Karpas-422 (cell line): ENCODE measurements at regions not wholly inside any gene's neighbourhood (a gene's known extent, or its start where the extent isn't known, plus 50 kb on each side); places are given as distances from the start of the nearest gene placed in this dataset.
"Not testable (repeated sequence)": the region's sequence is repeated elsewhere in the genome, so short reads cannot be mapped to it uniquely, and the experiment has no call there.

Experiments used
- DNase-seq: peaks from one replicate; pipeline ENCODE4 v3.0.0-alpha.2; 2015
- H2AFZ ChIP-seq: fragments of 200-600 bp; sonication (generic); 2 replicates; pipeline ENCODE4 v1.6.1; 2014; ENCODE audit warnings: antibody characterized with exemption, low read length, mixed read lengths
- H3K27ac ChIP-seq: fragments of 200-600 bp; sonication (generic); 2 replicates; pipeline ENCODE4 v1.5.1; 2014; ENCODE audit warnings: mild to moderate bottlenecking, low read length, moderate library complexity
- H3K27me3 ChIP-seq: fragments of 200-600 bp; sonication (generic); 2 replicates; pipeline ENCODE4 v1.6.1; 2014; ENCODE audit warnings: low read length, mixed read lengths
- H3K36me3 ChIP-seq: fragments of 200-600 bp; sonication (generic); 2 replicates; pipeline ENCODE4 v1.6.1; 2014; ENCODE audit warnings: low read length, mixed read lengths; ENCODE audit not compliant: insufficient read depth
- H3K4me1 ChIP-seq: fragments of 200-600 bp; sonication (generic); 2 replicates; pipeline ENCODE4 v1.6.1; 2014; ENCODE audit warnings: mild to moderate bottlenecking, low read length, mixed read lengths
- H3K4me2 ChIP-seq: fragments of 200-600 bp; sonication (generic); 2 replicates; pipeline ENCODE4 v1.6.1; 2014; ENCODE audit warnings: low read length, low read depth, mild to moderate bottlenecking; ENCODE audit not compliant: poor library complexity, severe bottlenecking
- H3K4me3 ChIP-seq: fragments of 200-600 bp; sonication (generic); 2 replicates; pipeline ENCODE4 v1.5.1; 2014; ENCODE audit warnings: mild to moderate bottlenecking, antibody characterized with exemption, low read length, mixed read lengths
- H3K79me2 ChIP-seq: fragments of 200-600 bp; sonication (generic); 2 replicates; pipeline ENCODE4 v1.6.1; 2014; ENCODE audit warnings: mild to moderate bottlenecking, low read length, mixed read lengths
- H3K9ac ChIP-seq: fragments of 200-600 bp; sonication (generic); 2 replicates; pipeline ENCODE4 v1.6.0; 2014; ENCODE audit warnings: low read length
- H3K9me2 ChIP-seq: fragments of 200-600 bp; sonication (generic), shearing (Covaris generic); replicated peaks from 2 replicates; pipeline ENCODE4 v1.6.0; 2014; ENCODE audit warnings: mild to moderate bottlenecking, low read length, moderate library complexity; ENCODE audit not compliant: insufficient read depth
- H3K9me3 ChIP-seq: fragments of 300-700, 200-600 bp; sonication (generic); 2 replicates; pipeline ENCODE4 v1.6.1; 2014; ENCODE audit warnings: low read length, mixed read lengths
- H4K20me1 ChIP-seq: fragments of 200-600 bp; sonication (generic); 2 replicates; pipeline ENCODE4 v1.6.1; 2014; ENCODE audit warnings: mild to moderate bottlenecking, antibody characterized with exemption, low read length, low read depth; ENCODE audit not compliant: insufficient read depth

DNA sequence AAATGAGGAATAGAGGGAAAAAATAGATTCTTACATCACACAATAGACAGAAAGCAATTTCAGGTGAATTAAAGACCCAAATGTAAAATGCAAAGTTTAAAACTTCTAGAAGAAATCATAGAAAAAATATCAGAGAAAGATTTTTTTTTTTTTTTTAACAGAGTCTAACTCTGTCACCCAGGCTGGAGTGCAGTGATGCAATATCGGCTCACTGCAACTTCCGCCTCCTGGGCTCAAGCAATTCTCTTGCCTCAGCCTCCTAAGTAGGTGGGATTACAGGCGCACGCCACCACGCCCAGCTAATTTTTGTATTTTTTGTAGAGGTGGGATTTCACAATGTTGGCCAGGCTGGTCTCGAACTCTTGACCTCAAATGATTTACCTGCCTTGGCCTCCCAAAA, 141.8 kb downstream of the COPRS start:
- H3K4me3 ChIP-seq, H3K4me2 ChIP-seq, H3K9ac ChIP-seq, H3K4me1 ChIP-seq, DNase-seq, H3K27ac ChIP-seq, H3K9me3 ChIP-seq, H2AFZ ChIP-seq, H3K9me2 ChIP-seq, H3K27me3 ChIP-seq, H4K20me1 ChIP-seq, H3K36me3 ChIP-seq, H3K79me2 ChIP-seq: not testable (repeated sequence)

DNA sequence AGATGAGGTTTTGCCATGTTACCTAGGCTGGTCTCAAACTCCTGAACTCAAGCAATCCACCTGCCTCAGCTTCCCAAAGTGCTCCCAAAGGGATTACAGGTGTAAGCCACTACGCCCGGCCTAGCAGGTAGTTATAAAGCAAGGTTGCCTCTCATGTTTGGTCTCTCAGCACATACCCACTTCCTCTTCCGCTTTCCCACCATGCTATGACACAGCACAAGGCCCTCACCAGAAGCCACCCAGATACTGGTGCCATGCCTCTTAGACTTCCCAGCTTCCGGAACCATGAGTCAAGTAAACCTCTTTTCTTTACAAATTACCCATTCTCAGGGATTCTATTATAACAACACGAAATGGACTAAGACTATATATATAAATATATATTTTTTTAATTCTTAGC, 143.6 kb downstream of the COPRS start:
- Histone ChIP-seq H4K20me1 (no peaks in the 10 kb centered on the region), H3K79me2 (no peaks in the 10 kb centered on the region), H3K9me3 (no peaks in the 10 kb centered on the region), H3K36me3 (no peaks in the 10 kb centered on the region), H3K4me2 (no peak overlapping the region), H2AFZ (peak overlapping the region; percentile 76), H3K9ac (no peak overlapping the region), H3K9me2 (0 out of 2 replicates have a peak, but pooled peaks cover 4% of the 10 kb centered on the region), H3K27ac (no peak overlapping the region), H3K27me3 (no peaks in the 10 kb centered on the region), H3K4me3 (no peak overlapping the region), H3K4me1 (no peaks in the 10 kb centered on the region)
- DNase-seq = peak; percentile 48

DNA sequence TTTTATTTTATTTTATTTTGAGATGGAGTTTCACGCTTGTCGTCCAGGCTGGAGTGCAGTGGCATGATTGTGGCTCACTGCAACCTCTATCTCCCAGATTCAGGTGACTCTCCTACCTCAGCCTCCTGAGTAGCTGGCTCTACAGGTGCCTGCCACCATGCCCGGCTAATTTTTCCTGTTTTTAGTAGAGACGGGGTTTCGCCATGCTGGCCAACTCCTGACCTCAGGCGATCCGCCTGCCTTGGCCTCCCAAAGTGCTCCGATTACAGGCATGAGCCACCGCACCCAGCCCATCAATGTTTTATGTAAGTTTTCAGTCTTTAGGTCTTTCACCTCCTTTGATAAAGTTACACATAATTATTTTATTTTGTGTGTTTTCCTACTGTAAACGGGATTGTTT, 154.6 kb downstream of the COPRS start:
- H3K4me3 ChIP-seq = no peak overlapping the region
- H3K4me1 ChIP-seq = no peaks in the 10 kb centered on the region
- no peak for DNase-seq
- H3K9me3 ChIP-seq = no peaks in the 10 kb centered on the region
- no peaks in the 10 kb centered on the region for H4K20me1 ChIP-seq
- no peak overlapping the region for H3K27ac ChIP-seq
- no peaks in the 10 kb centered on the region for H3K79me2 ChIP-seq
- no peaks in the 10 kb centered on the region for H3K27me3 ChIP-seq
- H3K4me2 ChIP-seq = no peak overlapping the region
- no peaks in the 10 kb centered on the region for H3K9me2 ChIP-seq
- no peak overlapping the region for H2AFZ ChIP-seq
- no peak overlapping the region for H3K9ac ChIP-seq
- H3K36me3 ChIP-seq = no peaks in the 10 kb centered on the region

DNA sequence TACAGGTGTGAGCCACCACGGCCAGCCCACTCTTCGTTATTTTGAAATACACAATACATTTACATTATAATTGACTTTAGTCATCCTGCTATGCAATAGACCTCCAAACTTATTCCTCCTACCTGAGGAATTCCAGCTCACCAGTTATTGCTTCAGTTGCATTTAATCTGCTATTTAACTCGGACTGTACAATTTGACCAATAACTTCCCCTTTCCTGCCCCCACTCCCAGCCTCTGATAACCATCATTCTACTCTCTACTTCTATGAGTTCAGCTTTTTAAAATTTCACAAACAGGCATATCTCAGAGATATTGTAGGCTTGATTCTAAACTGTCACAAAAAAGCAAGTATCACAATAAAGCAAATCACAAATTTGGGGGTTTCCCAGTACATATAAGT, 157.0 kb downstream of the COPRS start:
- Histone ChIP-seq H3K27me3 (no peaks in the 10 kb centered on the region), H3K9me2 (no peaks in the 10 kb centered on the region), H3K9me3 (no peaks in the 10 kb centered on the region), H3K27ac (no peak overlapping the region), H3K4me3 (no peak overlapping the region), H3K9ac (no peak overlapping the region), H3K4me1 (no peaks in the 10 kb centered on the region), H2AFZ (no peak overlapping the region), H3K79me2 (no peaks in the 10 kb centered on the region), H4K20me1 (no peaks in the 10 kb centered on the region), H3K4me2 (no peak overlapping the region), H3K36me3 (no peaks in the 10 kb centered on the region)
- no peak for DNase-seq

DNA sequence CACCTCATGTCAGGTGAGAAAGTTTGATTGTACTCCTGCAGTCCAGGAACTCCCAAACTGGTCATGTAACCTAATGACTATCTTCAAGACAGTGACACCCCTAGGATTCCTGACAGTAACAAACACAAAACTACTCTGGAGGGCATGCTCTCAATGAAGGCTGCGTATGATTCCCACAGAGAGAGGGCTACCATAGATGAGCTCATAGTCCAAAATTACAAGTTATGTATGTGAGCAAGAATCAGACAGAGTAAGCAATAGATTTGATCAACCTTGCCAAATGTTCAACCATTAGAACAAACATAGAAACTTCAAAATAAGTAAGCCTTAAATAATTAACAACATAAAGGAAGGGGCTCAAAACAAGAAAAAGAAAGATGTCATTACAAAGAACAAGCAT, 158.1 kb downstream of the COPRS start:
- Histone ChIP-seq H3K4me2 (no peak overlapping the region), H3K9ac (no peak overlapping the region), H3K79me2 (no peaks in the 10 kb centered on the region), H2AFZ (no peak overlapping the region), H3K9me2 (no peaks in the 10 kb centered on the region), H3K27me3 (no peaks in the 10 kb centered on the region), H3K4me1 (no peaks in the 10 kb centered on the region), H3K36me3 (no peaks in the 10 kb centered on the region), H3K27ac (no peak overlapping the region), H4K20me1 (no peaks in the 10 kb centered on the region), H3K4me3 (no peak overlapping the region), H3K9me3 (no peaks in the 10 kb centered on the region)
- no peak for DNase-seq

DNA sequence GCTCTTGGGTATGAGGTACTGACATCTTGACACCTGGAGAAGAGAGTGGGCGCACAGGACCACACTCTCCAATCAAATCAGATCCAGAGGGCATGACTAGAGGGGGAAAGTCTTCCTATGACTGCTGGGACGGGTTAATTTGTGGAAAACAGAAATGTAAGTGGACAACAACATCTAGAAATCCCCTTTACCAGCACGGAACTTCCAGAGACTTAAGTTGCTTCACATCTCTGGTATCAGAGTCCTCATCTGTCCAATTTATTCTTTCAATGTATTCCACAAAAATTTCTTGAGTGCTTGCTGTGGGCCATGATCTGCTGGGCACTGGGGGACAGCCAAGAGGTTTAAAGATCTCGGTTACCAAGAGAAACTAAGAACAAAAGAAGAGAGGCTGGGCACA, 159.2 kb downstream of the COPRS start:
- no peak overlapping the region for H3K27ac ChIP-seq

DNA sequence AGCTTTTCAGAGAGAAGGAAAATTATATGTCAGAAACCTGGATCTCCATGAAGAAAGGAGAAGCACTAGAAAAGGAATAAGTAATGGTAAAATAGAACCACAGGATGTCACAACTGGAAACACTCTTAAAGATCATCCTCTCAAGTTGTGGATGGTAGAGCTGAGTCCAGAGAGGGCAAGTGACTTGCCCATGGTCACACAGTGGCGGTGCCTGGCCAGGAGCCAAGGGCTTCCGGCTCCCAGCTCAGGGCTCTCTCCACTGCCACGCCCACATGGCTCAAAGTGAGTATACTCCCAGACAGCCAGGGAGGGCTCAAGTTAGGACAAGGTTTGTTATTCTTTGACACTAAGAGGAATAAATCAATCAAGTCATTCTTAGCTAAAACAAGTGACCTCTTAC, 159.8 kb downstream of the COPRS start:
- H3K4me1 ChIP-seq = no peaks in the 10 kb centered on the region
- H3K27ac ChIP-seq = no peak overlapping the region
- no peaks in the 10 kb centered on the region for H4K20me1 ChIP-seq

More for the DNA sequence above, 159.2 kb downstream of the COPRS start:
- no peak overlapping the region for H3K4me2 ChIP-seq
- H3K4me3 ChIP-seq = no peak overlapping the region
- H4K20me1 ChIP-seq = no peaks in the 10 kb centered on the region
- no peaks in the 10 kb centered on the region for H3K79me2 ChIP-seq
- no peaks in the 10 kb centered on the region for H3K4me1 ChIP-seq
- H3K36me3 ChIP-seq = no peaks in the 10 kb centered on the region
- no peaks in the 10 kb centered on the region for H3K27me3 ChIP-seq
- H2AFZ ChIP-seq = no peak overlapping the region
- no peak overlapping the region for H3K9ac ChIP-seq
- DNase-seq = no peak
- H3K9me3 ChIP-seq = no peaks in the 10 kb centered on the region
- no peaks in the 10 kb centered on the region for H3K9me2 ChIP-seq

DNA sequence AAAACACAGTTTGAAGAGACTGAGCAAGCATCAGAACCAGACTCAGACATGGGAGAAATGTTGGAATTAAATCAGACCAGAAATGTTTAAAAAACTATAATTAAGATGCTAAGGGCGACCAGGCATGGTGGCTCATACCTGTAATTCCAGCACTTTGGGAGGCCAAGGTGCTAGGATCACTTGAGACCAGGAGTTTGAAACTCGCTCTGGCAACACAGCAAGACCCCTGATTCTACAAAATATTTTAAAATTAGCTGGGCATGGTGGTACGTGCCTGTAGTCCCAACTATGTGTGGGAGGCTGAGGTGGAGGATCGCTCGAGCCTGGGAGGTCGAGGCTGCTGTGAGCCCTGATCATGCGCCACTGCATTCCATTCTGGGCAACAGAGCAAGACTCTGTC, 160.3 kb downstream of the COPRS start:
- no peaks in the 10 kb centered on the region for H3K4me1 ChIP-seq
- no peaks in the 10 kb centered on the region for H3K36me3 ChIP-seq
- H3K4me3 ChIP-seq = no peak overlapping the region
- H4K20me1 ChIP-seq = no peaks in the 10 kb centered on the region
- H3K27me3 ChIP-seq = no peaks in the 10 kb centered on the region
- H3K9me2 ChIP-seq = no peaks in the 10 kb centered on the region
- H3K79me2 ChIP-seq = no peaks in the 10 kb centered on the region
- no peak overlapping the region for H2AFZ ChIP-seq
- H3K9me3 ChIP-seq = no peaks in the 10 kb centered on the region
- no peak overlapping the region for H3K27ac ChIP-seq
- H3K9ac ChIP-seq = no peak overlapping the region
- no peak for DNase-seq
- no peak overlapping the region for H3K4me2 ChIP-seq

More for the DNA sequence above, 159.8 kb downstream of the COPRS start:
- no peaks in the 10 kb centered on the region for H3K9me3 ChIP-seq
- no peak overlapping the region for H3K9ac ChIP-seq
- no peaks in the 10 kb centered on the region for H3K27me3 ChIP-seq
- H3K79me2 ChIP-seq = no peaks in the 10 kb centered on the region
- H3K4me3 ChIP-seq = no peak overlapping the region
- DNase-seq = no peak
- H2AFZ ChIP-seq = no peak overlapping the region
- H3K9me2 ChIP-seq = no peaks in the 10 kb centered on the region
- H3K4me2 ChIP-seq = no peak overlapping the region
- no peaks in the 10 kb centered on the region for H3K36me3 ChIP-seq

DNA sequence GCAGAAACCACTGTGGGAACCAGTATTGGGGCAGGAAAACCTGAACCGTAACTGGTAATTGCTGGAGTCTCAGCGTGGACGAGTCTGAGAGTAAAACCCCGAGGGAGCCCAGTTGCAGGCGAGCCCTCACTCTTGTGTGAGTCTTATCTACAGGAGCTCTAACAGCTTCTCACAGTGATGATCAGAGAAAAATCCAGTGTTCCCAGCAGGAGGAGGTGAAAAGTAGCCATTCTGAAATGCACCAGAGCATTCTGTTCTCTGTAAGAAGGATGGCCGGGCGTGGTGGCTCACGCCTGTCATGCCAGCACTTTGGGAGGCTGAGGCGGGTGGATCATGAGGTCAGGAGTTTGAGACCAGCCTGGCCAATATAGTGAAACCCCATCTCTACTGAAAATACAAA, 161.2 kb downstream of the COPRS start:
- Histone ChIP-seq H2AFZ (no peak overlapping the region), H4K20me1 (no peaks in the 10 kb centered on the region), H3K27me3 (no peaks in the 10 kb centered on the region), H3K36me3 (no peaks in the 10 kb centered on the region), H3K9me3 (no peaks in the 10 kb centered on the region), H3K4me3 (no peak overlapping the region), H3K9me2 (no peaks in the 10 kb centered on the region), H3K27ac (no peak overlapping the region), H3K4me1 (no peaks in the 10 kb centered on the region), H3K79me2 (no peaks in the 10 kb centered on the region), H3K9ac (no peak overlapping the region), H3K4me2 (no peak overlapping the region)
- no peak for DNase-seq
